ENCODE measurements at regions not wholly inside any gene's neighbourhood (a gene's known extent, or its start where the extent isn't known, plus 50 kb on each side); places are given as distances from the start of the nearest gene placed in this dataset.
"Not testable (repeated sequence)": the region's sequence is repeated elsewhere in the genome, so short reads cannot be mapped to it uniquely, and the experiment has no call there.

DNA sequence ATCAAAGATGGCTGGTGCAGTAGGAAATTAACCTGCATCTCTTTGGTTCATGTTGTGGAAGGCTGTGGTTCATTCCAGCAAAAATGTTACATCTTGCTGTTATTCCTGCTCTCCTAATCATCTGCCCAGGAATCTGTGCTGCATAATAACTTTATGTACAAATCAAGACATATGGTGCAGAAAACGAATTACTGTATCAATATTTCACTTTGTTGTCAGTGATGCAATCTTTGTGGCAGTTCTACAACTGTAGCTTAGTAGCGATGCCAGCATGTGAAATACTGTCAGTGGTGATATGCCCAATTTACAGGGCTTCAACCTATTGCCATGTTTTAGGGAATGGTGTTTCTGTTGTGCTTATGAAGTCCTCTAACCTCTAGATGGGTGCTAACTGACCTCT, 1114.7 kb downstream of the SOCS6 start:
- DNase-seq (ENCODE audit: extremely low read depth in 1 of 2, low read depth in 1 of 2) = no peak

DNA sequence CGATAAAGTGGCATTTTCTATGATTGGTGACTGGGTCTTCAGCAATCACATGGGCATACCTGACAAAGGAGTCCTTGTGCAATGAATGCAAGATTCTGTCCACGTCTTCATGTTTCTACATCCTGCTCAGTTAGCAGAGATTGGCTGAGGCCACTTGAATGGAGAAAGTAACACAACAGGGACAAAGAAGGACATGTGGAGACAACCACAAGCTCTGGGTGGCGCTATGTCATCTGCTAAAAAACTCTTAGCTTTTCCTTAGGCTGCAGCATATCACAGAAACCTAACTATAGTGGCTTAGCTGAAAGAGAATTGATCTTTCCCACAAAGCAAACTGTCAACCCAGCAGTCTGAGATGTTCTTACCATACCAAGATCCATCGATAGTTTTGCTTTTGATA, 1109.7 kb downstream of the SOCS6 start:
- DNase-seq (ENCODE audit: extremely low read depth in 1 of 2, low read depth in 1 of 2) = no peak

DNA sequence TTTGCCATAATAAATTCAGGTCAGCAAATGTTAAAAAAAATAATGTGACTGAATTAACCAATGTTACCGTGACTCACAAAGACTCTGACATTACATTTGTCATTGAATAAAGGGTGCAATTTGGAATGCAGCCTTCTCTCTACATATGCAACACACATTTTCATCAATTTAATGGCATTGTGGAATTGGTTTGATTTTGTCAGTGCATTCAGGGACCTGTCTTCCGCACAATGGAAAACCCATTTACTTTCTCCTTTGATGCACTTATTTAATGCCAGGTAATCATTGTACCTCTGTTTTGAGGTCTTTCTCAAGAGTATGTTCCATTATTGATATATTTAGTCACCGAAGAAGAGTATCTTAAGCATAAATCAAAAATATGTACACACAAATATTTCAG, 1099.3 kb downstream of the SOCS6 start:
- no peak for DNase-seq (ENCODE audit: extremely low read depth in 1 of 2, low read depth in 1 of 2)

DNA sequence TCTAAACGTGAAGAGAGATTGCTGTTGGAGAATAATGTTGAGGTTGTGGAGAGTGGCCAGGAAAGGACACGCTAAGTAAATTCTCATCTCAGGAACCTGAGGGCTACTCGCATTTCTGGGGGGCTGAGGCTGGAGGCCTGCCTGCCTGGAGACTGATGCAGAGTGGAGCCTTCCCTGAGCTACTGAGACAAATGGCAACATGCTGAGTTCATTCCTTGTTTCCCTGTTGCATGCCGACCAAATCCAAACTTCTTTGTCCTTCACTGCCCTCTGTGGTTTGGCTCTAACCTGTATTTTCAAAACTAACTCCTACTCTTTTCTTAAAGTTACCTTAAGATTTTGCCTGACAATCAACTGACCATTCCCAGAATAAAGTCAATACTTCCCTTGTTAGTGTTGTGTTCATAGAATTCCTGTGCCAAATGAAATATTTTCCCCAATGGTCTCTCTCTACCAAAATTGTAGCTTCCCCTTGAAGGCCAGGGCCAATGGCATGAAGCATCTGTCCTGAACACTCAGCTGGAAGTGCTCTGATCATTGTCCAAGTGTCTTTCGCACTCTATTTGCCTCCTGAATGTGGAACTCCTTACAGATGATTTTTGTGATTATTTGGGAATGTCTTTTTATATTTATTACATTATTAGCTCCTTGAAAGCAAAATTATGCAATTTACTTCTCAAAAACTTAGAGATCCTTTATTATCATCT, 1085.6 kb downstream of the SOCS6 start:
- DNase-seq (ENCODE audit: extremely low read depth in 1 of 2, low read depth in 1 of 2) = no peak

DNA sequence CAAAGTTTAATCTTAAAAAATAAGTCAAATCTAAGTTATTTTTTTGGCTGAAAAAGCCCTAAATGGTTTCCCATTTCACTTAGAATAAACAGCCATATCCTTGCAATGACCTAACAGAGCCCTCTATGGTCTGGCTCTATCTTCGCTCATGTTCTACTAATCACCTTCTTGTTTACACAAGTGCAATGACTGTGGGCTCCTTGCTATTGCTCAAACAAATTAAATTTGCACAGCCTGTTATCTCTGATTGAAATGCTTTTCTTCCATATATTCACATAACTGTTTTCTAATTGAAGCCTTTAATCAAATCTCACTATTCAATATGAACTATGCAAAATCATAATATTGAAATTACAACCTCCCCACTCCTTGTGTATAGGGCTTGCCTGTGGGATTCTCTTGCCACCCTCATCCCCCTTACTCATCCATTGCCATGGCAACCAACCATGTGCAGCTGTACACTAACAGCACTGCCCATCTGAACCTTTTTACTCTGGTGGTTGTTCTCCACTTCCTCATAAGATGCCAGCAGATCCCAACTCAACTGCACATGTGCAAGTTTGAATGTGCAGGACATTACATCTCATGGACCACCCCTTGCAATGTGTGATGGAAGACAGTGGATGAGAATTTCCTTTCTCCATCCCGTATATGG, 1083.2 kb downstream of the SOCS6 start:
- no peak for DNase-seq (ENCODE audit: extremely low read depth in 1 of 2, low read depth in 1 of 2)

DNA sequence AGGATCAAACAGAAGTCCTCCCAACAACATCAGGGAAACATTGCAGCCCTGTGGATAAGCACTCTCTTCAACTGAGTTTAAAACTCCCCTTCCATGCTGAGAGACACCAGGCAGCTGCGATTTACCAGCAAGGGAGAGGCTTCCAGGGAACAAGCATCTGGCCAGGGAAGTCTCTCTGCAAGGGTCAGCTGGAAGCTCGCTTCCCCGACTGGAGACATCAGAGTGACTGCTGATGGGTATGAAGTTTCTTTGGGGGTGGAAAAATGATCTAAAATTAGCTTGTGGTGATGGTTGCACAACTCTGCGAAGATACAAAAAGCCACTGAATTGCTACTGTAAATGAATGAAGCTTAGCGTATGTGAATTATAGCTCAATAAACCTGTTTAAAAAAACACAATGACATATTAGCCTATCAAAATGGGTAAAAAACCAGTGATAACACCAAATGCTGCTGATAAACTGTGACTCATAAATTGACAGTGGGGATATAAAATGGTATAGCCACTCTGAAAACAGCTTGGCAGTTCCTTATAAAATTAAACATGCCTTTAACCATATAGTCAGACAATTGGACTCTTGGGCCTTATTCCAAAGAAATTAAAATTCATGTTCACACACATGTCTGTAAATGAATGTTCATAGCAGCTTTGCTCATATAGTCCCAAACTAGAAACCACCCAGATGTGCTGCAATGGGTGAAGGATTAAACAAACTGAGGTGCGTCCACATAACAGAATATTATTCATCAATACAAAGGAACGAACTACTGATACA, 1082.0 kb downstream of the SOCS6 start:
- DNase-seq (ENCODE audit: extremely low read depth in 1 of 2, low read depth in 1 of 2) = no peak

DNA sequence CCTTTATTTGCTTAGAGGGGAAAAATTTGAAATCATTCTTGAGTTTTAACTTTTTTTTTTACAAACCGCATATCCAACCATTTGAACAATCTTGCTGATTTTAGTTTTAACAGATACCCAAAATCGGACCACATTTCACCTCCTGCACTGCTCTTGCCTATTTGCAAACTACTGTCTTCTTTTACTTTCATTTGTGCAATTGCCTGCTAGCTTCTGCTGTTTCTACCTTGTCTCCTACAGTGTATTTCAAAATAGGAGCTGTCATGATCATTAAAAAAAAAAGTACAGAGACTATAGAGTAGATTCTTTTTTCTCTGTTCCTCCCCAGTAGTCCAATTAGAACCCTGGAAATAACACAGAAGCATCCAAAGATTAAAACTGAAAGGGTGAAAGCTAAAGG, 1081.2 kb downstream of the SOCS6 start:
- no peak for DNase-seq (ENCODE audit: extremely low read depth in 1 of 2, low read depth in 1 of 2)

DNA sequence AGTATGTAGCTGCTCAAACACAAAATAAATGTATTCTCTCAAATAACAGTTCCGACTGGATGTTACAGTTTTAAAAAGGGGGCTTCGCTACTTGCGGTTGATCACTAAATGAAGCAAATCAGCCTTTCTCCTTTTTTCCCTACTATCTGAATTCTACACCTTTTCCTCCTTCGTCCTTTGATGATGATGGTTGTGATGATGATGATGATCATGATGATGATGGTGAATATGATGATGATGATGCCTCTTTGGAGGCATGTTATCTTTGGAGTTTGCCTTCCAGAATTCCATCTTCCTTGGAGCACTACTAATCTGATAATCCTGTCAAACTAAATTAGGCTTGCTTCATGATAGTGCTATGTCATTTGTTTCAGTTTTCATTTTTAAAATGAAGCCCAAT, 1073.3 kb downstream of the SOCS6 start:
- DNase-seq (ENCODE audit: extremely low read depth in 1 of 2, low read depth in 1 of 2) = no peak

DNA sequence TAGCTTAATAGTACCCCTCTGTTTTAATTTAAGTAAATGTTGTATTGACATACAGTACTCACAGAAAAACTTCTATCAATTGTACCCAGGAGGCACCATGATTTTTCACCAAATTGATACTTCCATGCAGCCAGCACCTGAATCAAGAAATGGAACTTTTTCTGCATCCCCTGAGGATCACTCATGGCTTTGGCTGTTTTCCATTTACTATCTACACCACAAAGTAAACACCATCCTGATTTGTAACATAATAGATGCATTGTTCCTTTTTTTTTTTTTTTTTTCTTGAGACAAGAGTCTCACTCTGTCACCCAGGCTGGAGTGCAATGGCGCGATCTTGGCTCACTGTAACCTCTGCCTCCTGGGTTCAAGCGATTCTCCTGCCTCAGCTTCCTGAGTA, 1066.8 kb downstream of the SOCS6 start:
- not testable (repeated sequence) for DNase-seq (ENCODE audit: extremely low read depth in 1 of 2, low read depth in 1 of 2)

DNA sequence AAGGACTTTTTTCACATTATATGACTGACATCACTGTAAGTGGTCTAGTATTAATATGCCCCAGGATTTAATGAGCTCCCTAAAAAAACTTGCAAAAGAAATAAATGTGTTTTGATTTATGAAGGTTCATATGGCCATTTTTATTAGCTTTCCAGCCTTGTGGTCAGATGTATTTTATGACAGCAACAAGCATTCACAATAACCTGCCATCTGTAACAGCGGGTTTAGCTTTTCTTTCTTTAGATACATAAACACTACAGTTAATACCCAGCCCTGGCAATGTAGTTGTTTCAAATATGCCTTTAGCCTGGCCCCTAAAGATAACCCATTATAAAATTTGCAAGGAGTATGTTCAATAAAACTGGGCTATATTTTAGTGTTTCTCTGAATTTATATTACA, 1063.8 kb downstream of the SOCS6 start:
- no peak for DNase-seq (ENCODE audit: extremely low read depth in 1 of 2, low read depth in 1 of 2)

DNA sequence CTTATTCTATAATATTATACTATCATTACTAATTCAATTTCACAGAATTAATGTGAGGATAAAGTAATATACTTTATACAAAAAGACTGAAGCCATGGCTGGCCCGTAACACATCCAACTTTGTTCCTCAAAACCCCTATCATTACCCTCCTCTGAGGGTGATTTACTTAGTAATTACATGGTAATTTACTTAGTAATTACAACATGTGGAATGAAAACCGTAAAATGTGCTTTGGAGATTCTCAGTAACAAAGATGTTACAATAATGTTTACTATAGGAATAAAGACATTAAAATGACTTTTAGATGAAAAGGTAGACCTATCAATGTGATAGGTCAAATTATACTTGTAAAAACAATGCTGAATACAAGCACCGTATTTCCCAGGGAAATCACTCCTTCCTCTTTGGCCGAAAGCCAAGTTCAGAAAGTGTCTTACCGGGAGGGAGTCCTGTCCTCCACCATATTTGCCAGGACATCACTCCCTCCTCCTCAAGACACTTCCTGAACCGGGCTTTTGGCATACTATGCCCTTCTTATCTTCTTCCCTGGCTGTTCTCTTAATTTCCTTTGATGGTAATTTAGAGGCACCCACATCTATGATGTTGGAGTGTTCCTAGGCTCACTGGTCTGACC, 1047.8 kb downstream of the SOCS6 start:
- DNase-seq (ENCODE audit: extremely low read depth in 1 of 2, low read depth in 1 of 2) = no peak

DNA sequence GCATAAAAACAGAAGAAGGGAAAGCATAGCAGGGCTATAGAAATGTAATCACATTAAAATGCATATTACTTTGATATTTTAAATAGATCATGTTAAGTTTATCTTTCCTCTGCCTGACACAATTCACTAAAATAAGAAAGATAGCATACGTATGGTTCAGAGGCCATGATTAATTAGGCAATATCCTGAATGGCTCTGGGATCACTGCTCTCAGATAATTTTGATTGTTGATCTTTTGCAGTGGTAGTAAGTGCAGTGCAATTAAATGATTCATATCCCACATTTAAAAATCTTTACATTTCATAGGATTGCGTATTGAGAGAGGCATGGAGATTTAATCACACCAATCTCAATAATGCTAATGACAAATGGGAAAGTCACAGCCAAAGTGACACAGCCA, 1040.7 kb downstream of the SOCS6 start:
- no peak for DNase-seq (ENCODE audit: extremely low read depth in 1 of 2, low read depth in 1 of 2)

DNA sequence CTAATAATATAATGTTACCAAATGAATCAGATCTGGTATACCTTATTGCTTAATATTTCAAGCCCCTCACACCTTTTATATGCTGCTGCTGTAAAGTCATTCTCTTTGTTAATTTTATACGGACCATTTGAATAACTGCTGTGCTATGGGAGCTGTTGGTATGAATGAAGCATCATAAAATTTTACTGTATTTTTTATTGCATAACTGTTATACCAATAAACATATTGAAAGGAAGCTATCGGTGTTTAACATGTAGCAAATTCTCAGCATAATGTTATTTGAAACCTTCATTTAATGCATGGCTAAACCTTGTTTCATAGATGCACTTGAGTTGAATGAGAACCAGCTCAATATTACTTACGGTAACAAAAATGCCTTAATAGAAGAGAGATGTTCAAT, 1040.3 kb downstream of the SOCS6 start:
- no peak for DNase-seq (ENCODE audit: extremely low read depth in 1 of 2, low read depth in 1 of 2)

DNA sequence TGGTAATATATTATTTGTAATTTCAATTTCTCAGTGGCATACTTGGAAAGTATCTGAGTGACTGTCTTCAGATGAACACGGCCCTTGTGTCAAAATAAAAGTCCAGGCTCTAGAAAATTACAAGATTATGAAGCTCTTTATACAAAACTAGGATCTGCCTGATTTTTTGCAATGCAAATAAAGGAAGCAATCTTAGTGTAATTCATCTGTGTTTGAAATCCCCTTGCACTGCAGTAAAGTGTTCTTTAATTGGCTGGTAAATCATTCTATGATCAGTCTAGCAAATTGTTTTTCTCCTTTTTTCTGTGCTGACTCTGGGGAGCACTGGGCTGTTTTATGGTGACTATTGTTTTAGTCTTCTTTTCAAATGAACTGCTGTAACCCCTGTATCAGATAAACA, 1039.0 kb downstream of the SOCS6 start:
- DNase-seq (ENCODE audit: extremely low read depth in 1 of 2, low read depth in 1 of 2) = no peak

DNA sequence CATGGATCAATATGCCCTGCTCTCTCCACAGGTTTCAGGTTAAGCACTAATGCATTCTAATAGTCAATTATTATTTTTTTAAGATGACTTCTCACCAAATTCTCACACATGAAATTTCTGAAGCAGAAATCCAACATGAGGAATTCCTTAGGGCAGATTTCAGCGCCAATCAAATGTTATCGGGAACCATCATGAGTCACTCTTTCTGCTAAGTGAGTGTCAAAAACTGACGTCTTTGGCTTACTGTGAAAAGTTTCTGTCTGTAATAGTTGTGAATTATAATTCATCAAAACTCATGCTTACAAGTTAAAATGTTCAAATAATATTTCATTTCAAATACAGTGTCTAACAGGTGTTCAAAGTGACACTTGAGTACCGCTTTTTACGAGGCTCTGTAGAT, 1038.6 kb downstream of the SOCS6 start:
- no peak for DNase-seq (ENCODE audit: extremely low read depth in 1 of 2, low read depth in 1 of 2)

DNA sequence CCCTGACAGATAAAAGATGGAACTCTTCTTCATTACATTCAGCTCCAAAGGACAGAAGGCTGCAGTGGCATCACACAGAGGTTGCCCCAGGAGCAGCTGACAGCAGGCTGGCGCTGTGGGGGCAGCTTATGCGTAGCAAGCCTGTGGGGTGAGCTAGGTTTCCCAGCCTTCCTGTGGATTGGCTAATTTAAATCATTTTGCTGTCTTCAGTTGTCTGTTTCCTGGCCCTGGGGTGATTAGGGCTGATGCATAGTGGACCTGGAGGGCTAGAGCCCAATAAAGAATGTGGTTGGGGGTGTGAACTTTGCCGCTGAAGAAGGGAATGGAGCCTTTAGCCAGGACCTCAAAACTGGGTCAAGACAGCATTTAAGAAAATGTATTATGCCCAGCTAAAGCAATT, 1038.0 kb downstream of the SOCS6 start:
- no peak for DNase-seq (ENCODE audit: extremely low read depth in 1 of 2, low read depth in 1 of 2)

DNA sequence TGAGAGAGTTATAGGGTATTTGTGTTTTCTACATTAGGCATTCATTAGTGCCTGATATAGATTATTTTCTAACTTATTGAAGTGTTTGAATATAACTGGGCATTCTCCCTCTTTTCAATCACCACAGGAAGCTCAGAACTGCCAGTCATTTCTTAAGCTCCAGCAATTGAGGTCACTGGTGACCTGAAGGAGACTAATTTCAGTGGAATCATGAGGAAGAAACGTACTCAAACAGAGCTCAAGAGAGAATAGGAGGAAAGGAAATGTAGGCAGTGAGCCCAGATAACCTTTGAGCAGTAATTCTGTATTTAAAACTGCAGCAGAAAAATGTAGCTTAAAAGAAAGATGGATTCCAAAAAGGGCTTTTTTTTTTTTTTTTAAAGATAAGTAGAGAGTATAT, 1035.5 kb downstream of the SOCS6 start:
- DNase-seq (ENCODE audit: extremely low read depth in 1 of 2, low read depth in 1 of 2) = no peak

DNA sequence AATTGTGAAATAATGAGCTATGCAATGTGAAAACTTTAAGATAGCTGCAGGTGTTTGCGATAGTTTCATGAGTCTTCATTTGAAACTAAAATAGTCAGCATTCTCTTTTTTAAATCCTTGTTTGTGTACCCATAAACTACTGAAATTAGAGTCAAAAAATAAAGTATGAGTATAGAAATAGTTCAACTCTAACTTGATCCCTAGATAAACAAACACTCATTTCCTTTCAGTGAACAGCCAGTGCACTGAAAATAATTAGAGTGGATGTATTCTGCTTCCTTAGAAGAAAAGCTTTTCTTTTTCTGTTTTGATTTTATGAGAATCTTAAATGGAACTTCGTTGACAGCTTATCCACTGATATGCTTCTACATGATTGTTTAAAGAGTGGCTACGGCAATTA, 1033.4 kb downstream of the SOCS6 start:
- DNase-seq (ENCODE audit: extremely low read depth in 1 of 2, low read depth in 1 of 2) = no peak

DNA sequence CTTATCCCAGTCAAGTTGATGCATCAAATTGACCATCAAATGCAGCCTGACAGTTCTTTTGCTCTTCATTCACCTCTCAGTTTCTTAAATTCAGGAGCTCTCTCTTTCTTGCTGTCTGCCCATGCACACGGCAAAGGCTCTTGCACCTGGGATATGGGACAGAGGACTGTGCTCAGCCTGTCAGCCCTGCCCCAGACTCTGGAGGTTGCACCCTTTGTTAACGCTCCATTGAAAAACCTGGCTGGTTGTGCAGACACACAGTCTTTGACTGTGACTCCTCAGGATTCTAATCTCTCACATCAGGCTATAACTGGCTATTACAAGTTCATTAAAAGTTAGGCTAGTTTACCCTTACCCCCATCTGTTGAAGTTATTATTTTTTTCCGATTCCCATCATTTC, 1032.5 kb downstream of the SOCS6 start:
- no peak for DNase-seq (ENCODE audit: extremely low read depth in 1 of 2, low read depth in 1 of 2)

DNA sequence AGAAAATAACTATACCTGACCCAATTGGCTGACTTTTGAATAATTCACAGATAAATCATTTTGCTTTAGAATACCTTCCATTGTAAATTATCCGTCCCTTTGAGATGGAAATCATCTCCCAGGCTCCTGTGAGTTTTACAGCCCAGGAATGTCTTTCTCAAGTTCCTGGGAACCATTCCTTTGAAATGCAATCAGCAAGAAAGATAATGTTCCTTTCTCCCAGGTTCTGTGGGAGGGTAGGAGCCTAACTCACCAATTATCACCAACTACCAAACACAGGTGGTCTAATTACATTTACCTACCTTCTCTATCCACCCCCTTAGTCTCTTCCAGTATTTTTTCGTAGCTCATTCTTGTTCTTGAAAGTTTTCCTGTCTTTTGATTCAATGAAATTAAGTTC, 1016.0 kb downstream of the SOCS6 start:
- DNase-seq (ENCODE audit: extremely low read depth in 1 of 2, low read depth in 1 of 2) = no peak

DNA sequence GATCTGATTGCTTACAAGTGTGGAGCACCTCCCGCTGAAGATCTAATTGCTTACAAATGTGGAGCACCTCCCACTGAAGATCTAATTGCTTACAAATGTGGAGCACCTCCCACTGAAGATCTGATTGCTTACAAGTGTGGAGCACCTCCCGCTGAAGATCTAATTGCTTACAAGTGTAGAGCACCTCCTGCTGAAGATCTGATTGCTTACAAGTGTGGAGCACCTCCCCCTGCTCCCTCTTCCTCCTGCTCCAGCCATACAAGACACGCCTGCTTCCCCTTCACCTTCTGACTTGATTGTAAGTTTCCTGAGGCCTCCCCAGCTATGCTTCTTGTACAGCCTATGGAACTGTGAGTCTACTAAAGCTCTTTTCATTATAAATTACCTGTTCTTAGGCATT, 1014.9 kb downstream of the SOCS6 start:
- DNase-seq (ENCODE audit: extremely low read depth in 1 of 2, low read depth in 1 of 2) = not testable (repeated sequence)

DNA sequence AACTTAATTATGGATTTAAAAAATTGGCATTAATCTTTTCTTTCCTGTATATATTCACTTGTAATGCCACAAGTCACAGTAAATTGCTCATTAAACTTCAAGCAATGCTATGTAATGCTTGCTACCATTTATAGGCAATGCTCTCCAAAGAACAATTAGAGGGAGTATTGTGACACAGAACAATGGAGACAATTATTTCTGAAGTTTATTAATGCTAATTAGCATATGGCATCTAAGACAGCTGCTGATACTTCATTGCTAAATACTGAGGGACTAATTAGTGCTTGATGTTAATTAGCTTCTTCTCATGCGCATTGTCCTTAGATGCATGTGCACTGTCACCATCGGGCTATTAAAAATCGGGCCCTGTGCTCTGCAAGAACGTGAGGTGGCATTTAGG, 1012.8 kb downstream of the SOCS6 start:
- DNase-seq (ENCODE audit: extremely low read depth in 1 of 2, low read depth in 1 of 2) = no peak

All from stimulated activated CD8-positive, alpha-beta memory T cell treated with anti-CD3 and anti-CD28 coated beads, Interleukin-7, amount 100 ng/mL, for 48 hours (primary cell).